HG02610 (cell line): ENCODE measurements at regions not wholly inside any gene's neighbourhood (a gene's known extent, or its start where the extent isn't known, plus 50 kb on each side); places are given as distances from the start of the nearest gene placed in this dataset.
"Not testable (repeated sequence)": the region's sequence is repeated elsewhere in the genome, so short reads cannot be mapped to it uniquely, and the experiment has no call there.

ENCODE experiments used
- ATAC-seq: cut with Tn5 transposase; IDR thresholded peaks from one replicate; pipeline ENCODE4 v1.9.1; 2021; ENCODE audit warnings: mild to moderate bottlenecking, moderate library complexity; ENCODE audit not compliant: unreplicated experiment

- no peak for ATAC-seq
Observed at GRCh38 chr12:59158066-59158465, 237.8 kb upstream of the LRIG3 start.

DNA sequence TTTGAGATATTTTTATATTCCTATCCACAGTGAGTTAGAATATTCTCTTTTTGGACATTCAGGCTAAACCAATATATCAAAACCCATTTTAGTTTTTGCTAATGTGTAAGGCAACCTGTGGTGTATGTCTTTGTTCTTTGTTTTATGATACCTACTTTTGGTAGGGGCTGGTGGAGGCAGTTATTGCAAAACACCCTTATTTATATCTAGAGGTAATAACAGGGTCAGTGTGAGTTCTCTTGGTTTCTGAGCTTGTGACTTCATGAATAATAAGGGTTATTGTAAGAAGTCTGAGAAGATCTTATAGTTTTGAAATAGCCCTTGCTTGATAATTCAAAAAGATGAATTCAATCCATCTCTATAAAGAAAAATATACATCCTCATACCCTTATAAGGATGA, 235.1 kb upstream of the LRIG3 start:
- no peak for ATAC-seq

DNA sequence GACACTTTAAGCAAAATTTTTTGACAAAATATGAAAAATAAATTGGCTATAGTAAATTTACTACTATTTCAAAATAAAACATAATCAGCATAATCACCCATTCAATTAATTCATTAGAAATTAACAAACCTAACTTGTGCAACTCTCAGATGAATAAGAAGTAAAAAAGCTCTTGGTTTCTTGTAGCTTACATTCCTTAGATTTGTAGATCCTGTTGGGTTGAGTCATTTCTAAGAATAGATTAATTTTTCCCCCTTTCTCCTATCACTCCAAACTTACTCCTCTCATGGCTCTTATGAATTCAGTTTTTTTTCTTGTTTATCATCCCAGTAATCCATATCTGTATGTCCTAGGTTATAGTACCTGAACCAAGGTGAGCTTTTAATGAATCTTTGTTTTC, 230.9 kb upstream of the LRIG3 start:
- ATAC-seq: no peak

- peak; percentile 100 for ATAC-seq
Observed at GRCh38 chr12:59149995-59150642, 229.8 kb upstream of the LRIG3 start.

- ATAC-seq: no peak
Observed at GRCh38 chr12:59147791-59148190, 227.5 kb upstream of the LRIG3 start.

DNA sequence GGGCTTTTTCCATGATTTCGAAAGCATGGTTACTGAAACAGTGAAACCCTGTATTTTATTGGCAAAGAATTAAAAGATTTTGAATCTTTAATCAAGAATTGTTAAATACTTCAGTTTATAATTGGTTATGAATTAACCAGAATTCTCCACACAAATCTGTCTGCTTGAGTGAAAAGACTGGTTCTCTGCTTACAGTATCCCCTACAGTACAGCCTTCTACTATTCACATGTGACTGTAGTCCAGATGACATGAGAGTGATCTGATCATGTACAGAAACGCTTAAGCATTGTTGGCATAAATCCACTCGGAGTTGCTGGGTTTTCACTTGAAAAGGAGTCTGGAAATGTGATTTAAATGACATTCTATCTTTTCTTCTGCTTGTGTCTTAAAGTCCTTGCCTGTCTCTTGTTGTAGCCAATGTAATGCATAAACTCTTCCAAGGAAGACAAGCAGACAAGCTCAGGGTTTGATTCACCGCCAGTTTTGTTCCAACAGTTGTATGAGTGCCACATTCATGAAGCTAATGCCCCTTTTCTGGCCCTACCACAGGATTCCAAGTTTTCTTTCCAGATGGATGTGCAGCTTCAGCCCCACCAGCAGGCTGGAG, 222.0 kb upstream of the LRIG3 start:
- no peak for ATAC-seq

GRCh38 chr12:59134750-59135149, 214.4 kb upstream of the LRIG3 start:
- no peak for ATAC-seq

DNA sequence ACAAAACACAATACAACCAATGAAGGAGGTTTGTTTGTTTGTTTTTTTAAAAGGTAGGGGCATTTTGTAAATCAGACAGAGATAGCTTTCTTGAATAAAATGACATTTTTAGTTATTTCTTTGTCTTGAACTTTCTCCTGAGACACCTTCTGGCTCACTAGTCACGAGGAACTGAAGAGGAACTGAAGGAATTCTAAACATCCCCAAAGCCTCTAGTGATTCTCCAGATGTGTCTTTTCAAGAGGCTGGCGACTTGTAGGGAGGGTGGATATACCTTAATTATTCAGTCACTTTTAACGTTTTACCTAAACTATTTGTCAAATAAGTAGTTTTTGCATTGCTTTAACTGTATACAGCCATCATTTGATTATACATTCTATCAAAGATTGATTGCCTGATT, 211.2 kb upstream of the LRIG3 start:
- ATAC-seq: no peak

- no peak for ATAC-seq
Observed at GRCh38 chr12:59122784-59123183, 202.5 kb upstream of the LRIG3 start.

GRCh38 chr12:59121451-59121850, 201.1 kb upstream of the LRIG3 start:
- ATAC-seq: no peak

DNA sequence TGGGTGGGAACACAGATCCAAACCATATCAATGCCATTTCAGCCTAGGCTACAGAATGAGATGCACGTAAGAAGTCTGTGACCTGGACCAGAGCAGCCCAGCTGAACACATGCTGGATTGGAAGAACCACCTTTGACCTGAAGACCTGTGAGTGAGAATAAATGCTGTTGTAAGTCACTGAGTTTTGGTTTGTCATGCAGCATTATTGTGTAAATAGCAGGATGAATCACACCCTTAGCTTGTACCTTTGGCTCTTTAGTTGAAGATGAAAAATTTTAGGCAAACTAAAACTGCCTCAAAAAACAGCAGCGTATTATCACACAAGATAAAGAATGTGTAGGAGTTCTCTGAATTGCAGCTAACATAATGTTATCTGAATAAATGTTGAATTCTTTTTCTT, 199.4 kb upstream of the LRIG3 start:
- no peak for ATAC-seq

GRCh38 chr12:59118356-59118755, 198.1 kb upstream of the LRIG3 start:
- ATAC-seq: no peak

GRCh38 chr12:59115995-59116394, 195.7 kb upstream of the LRIG3 start:
- no peak for ATAC-seq

- ATAC-seq: no peak
Observed at GRCh38 chr12:59115526-59115925, 195.2 kb upstream of the LRIG3 start.

DNA sequence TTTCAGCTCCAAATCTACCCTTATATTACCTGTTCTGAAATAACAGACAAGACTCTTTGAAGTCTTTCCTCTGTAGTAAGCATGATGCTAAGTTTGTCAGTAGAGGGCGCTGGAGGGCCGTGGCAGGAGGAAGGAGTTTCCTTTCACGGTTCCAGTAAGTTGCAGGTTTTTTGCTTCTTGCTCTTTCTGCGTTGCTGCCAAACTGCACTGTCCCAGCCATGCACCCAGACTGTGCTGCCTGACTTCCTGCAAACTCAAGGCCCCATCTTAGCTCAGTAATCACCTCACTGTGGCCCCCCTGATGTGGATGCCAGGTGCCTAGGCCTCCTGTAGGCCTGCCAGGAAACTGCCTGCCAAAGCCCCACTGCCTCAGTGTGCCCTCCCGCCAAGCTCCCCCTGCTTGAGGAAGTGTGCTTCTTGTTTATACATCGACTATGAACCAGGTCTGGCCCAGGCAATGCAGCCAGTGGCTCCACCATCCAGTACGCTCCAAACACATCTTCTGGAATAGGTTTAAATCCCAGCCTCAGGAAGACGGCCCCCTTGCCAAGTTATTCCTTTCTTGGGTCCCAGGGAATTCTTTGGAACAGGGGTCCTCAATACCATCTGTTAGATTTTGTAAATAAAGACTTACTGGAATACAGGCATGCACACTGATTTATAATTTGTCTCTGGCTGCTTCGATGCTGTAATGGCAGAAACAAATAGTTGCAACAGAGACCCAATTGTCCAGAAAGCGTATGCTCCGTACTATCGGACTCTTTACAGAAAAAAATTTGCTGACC, 193.7 kb upstream of the LRIG3 start:
- peak; percentile 85 for ATAC-seq

GRCh38 chr12:59111851-59112250, 191.5 kb upstream of the LRIG3 start:
- ATAC-seq: no peak

DNA sequence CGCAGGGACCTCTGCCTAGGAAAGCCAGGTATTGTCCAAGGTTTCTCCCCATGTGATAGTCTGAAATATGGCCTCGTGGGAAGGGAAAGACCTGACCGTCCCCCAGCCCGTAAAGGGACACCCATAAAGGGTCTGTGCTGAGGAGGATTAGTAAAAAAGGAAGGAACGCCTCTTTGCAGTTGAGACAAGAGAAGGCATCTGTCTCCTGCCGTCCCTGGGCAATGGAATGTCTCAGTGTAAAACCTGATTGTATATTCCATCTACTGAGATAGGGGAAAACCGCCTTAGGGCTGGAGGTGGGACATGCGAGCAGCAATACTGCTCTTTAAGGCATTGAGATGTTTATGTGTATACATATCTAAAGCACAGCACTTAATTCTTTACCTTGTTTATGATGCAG, 188.2 kb upstream of the LRIG3 start:
- ATAC-seq: not testable (repeated sequence)

DNA sequence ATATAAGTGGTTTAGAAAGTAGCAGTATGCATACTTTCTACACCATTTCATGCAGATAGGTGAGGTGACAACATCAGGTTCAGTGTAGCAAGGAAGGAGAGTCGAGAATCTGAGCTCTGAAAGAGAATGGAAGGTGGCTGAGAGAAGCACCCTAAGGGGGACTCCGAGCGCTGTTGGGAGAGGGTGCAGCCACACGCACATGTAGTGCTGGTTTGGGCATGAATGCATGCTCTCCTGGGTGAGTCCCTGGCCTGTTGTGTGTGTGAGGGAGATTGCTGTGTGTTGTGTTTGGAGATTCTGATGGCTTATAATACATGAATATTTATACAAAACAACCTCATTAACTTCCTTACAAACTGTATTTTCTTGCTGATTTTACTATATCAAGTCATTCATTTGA, 180.3 kb upstream of the LRIG3 start:
- ATAC-seq: no peak

- no peak for ATAC-seq
Observed at GRCh38 chr12:59097876-59098275, 177.6 kb upstream of the LRIG3 start.

- no peak for ATAC-seq
Observed at GRCh38 chr12:59096246-59096645, 175.9 kb upstream of the LRIG3 start.

DNA sequence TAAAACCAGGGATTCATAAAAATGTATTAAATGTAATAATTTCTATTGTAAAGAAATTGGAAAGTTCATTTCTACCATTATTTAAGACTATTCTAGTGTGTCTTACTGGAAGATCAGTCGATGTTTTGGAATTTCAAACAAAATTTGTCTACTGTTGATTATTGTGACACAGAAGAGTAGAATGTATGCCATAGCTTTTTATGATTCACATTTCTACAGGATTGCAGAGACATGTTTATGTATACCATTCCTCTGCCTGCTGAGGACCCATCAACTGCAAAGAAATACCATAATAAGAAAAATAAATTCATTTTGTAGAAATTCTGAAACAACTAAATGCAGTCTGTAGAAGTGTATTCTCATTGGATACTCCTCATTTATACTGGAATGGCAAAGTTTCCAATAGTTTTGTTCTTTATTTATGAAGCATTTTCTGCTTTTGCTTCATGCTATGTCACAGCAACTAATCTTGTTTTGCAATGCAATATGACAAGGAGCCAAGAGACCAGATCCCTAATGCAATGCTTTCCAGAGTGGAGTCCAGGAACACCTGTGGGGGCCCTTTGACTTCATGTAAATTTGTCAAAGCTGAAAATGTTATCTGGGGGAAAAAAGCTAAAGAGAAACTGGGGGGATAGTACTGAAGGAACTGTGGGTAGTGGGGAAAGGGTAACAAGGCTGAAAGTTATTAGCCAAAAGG, 172.9 kb upstream of the LRIG3 start:
- no peak for ATAC-seq

DNA sequence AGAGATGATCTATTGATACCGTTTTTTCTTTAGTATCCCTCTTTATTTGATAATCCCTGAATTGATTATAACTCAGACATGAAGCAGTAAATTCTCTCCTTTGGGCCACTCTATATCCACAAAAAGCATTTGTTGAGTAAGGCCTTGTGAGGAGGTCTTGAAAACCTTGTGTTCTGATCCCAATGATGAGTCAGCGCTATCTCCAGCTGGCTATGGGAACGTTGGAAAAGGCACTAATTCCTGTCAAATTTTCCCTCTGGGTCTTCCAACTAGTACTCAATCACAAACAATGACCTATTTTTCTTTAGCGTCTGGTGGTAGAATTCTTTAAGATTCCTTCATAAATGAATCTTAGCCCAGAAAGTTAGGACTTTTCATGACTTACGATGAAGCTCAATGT, 168.4 kb upstream of the LRIG3 start:
- ATAC-seq: no peak
